Mesenchymal stem cell (in vitro differentiated cells and primary cell): ENCODE measurements at regions not wholly inside any gene's neighbourhood (a gene's known extent, or its start where the extent isn't known, plus 50 kb on each side); places are given as distances from the start of the nearest gene placed in this dataset.

Experiments used
- DNase-seq: peaks from one replicate; pipeline ENCODE4 v3.0.0-alpha.2; 2013
- H2AFZ ChIP-seq: one replicate; pipeline ENCODE4 v1.6.1; 2013; ENCODE audit warnings: low read depth, mild to moderate bottlenecking, control low read depth, inconsistent platforms, low read length, moderate library complexity
- H2AK5ac ChIP-seq: 2 replicates; pipeline ENCODE4 v1.6.1; 2013; ENCODE audit warnings: low read length, moderate library complexity, mild to moderate bottlenecking, inconsistent platforms; ENCODE audit not compliant: severe bottlenecking
- H2BK120ac ChIP-seq: one replicate; pipeline ENCODE4 v1.6.1; 2013; ENCODE audit warnings: low read depth, mild to moderate bottlenecking, inconsistent platforms, low read length, moderate library complexity
- H2BK12ac ChIP-seq, 2 experiments: one replicate each; pipeline ENCODE4 v1.6.1; 2013; ENCODE audit warnings: inconsistent platforms in 2 of 2, low read length in 2 of 2, mild to moderate bottlenecking in 2 of 2, moderate library complexity in 2 of 2, control low read depth in 1 of 2
- H2BK15ac ChIP-seq: one replicate; pipeline ENCODE4 v1.6.1; 2013; ENCODE audit warnings: mild to moderate bottlenecking, low read depth, inconsistent platforms; ENCODE audit not compliant: poor library complexity, severe bottlenecking
- H2BK5ac ChIP-seq: 2 replicates; pipeline ENCODE4 v1.6.1; 2013; ENCODE audit warnings: low read depth, mild to moderate bottlenecking, low read length, control low read depth, inconsistent platforms; ENCODE audit not compliant: poor library complexity, severe bottlenecking
- H3K14ac ChIP-seq, 2 experiments: one replicate each; pipeline ENCODE4 v1.6.1; 2013; ENCODE audit warnings: inconsistent platforms in 2 of 2, low read length in 2 of 2, control low read depth in 1 of 2, mild to moderate bottlenecking in 1 of 2, moderate library complexity in 1 of 2
- H3K18ac ChIP-seq, 2 experiments: one replicate each; pipeline ENCODE4 v1.6.1; 2013; ENCODE audit warnings: inconsistent platforms in 2 of 2, low read length in 2 of 2, control low read depth in 1 of 2, low read depth in 1 of 2, mild to moderate bottlenecking in 1 of 2
- H3K23ac ChIP-seq, 2 experiments: one replicate each; pipeline ENCODE4 v1.6.1; 2013; ENCODE audit warnings: inconsistent platforms in 2 of 2, low read length in 2 of 2, mild to moderate bottlenecking in 2 of 2, moderate library complexity in 2 of 2, control low read depth in 1 of 2
- H3K27ac ChIP-seq: 2 replicates; pipeline ENCODE4 v1.5.1; 2013; ENCODE audit warnings: mild to moderate bottlenecking, moderate library complexity, low read length, control low read depth, inconsistent platforms; ENCODE audit not compliant: poor library complexity, severe bottlenecking
- H3K27me3 ChIP-seq, 2 experiments: 2 replicates each; pipeline versions ENCODE4 v1.6.1 to v1.7.0; 2013; ENCODE audit warnings: low read length in 2 of 2, mild to moderate bottlenecking in 2 of 2, moderate library complexity in 2 of 2, control low read depth in 1 of 2, inconsistent platforms in 1 of 2; ENCODE audit not compliant: control insufficient read depth in 1 of 2, insufficient read depth in 1 of 2
- H3K36me3 ChIP-seq, 2 experiments: 2 replicates each; pipeline versions ENCODE4 v1.6.1 to v1.7.0; 2013; ENCODE audit warnings: low read length in 2 of 2, control low read depth in 1 of 2, inconsistent platforms in 1 of 2, low read depth in 1 of 2, mild to moderate bottlenecking in 1 of 2; ENCODE audit not compliant: insufficient read depth in 2 of 2, control insufficient read depth in 1 of 2
- H3K4ac ChIP-seq, 2 experiments: one replicate each; pipeline ENCODE4 v1.6.1; 2013; ENCODE audit warnings: inconsistent platforms in 2 of 2, low read length in 2 of 2, mild to moderate bottlenecking in 2 of 2, moderate library complexity in 2 of 2, control low read depth in 1 of 2, low read depth in 1 of 2
- H3K4me1 ChIP-seq: 2 replicates; pipeline ENCODE4 v1.6.1; 2013; ENCODE audit warnings: low read depth, low read length, control low read depth; ENCODE audit not compliant: control insufficient read depth, insufficient read depth
- H3K4me2 ChIP-seq: 2 replicates; pipeline ENCODE4 v1.6.1; 2013; ENCODE audit warnings: low read length, mild to moderate bottlenecking, inconsistent platforms; ENCODE audit not compliant: poor library complexity, severe bottlenecking
- H3K4me3 ChIP-seq, 2 experiments: 2 replicates each; pipeline versions ENCODE4 v1.5.1 to v1.7.0; 2013; ENCODE audit warnings: low read length in 2 of 2, mild to moderate bottlenecking in 2 of 2, control low read depth in 1 of 2, low read depth in 1 of 2; ENCODE audit not compliant: insufficient read depth in 1 of 2
- H3K79me1 ChIP-seq: replicated peaks from 2 replicates; pipeline ENCODE4 v1.6.1; 2013; ENCODE audit warnings: mild to moderate bottlenecking, control low read depth, low read length, inconsistent platforms; ENCODE audit not compliant: poor library complexity, severe bottlenecking
- H3K9ac ChIP-seq: 2 replicates; pipeline ENCODE4 v1.7.0; 2013; ENCODE audit warnings: mild to moderate bottlenecking, low read length, moderate library complexity
- H3K9me3 ChIP-seq: 2 replicates; pipeline ENCODE4 v1.7.0; 2013; ENCODE audit warnings: mild to moderate bottlenecking, low read length; ENCODE audit not compliant: control insufficient read depth
- H4K8ac ChIP-seq: one replicate; pipeline ENCODE4 v1.6.1; 2013; ENCODE audit warnings: inconsistent platforms, mild to moderate bottlenecking, low read length, moderate library complexity
- H4K91ac ChIP-seq: one replicate; pipeline ENCODE4 v1.6.1; 2013; ENCODE audit warnings: mild to moderate bottlenecking, low read length, inconsistent platforms
- WGBS: methylation state at CpG from one replicate; pipeline ENCODE4 v1.1.7; 2013; ENCODE audit warnings: mixed read lengths; 5-methylcytosine and 5-hydroxymethylcytosine counted together

- Histone ChIP-seq H3K4me3 (no peak overlapping the region), H4K91ac (no peak overlapping the region), H3K23ac (no peak overlapping the region), H3K18ac (peak overlapping the region in 1 of 2 experiments; percentile 11), H3K27ac (no peak overlapping the region), H2BK5ac (no peak overlapping the region), H3K14ac (no peak overlapping the region), H3K9ac (no peak overlapping the region), H3K4ac (no peak overlapping the region), H3K4me1 (peaks cover 34% of the 10 kb centered on the region), H4K8ac (no peak overlapping the region), H2BK12ac (peak overlapping the region in 1 of 2 experiments; percentile 17), H3K9me3 (no peaks in the 10 kb centered on the region), H3K79me1 (no peaks in the 10 kb centered on the region), H2AFZ (no peak overlapping the region), H2AK5ac (peak overlapping the region; percentile 57), H3K36me3 (no peaks in the 10 kb centered on the region), H3K27me3 (no peaks in the 10 kb centered on the region), H2BK15ac (no peak overlapping the region), H3K4me2 (no peak overlapping the region), H2BK120ac (no peak overlapping the region)
- DNase-seq: no peak
- WGBS: 95% methylated on average over 3 of the region's 4 CpGs
These were observed 74.0 kb upstream of the PODXL start for GRCh38 chr7:131630427-131630826.

DNA sequence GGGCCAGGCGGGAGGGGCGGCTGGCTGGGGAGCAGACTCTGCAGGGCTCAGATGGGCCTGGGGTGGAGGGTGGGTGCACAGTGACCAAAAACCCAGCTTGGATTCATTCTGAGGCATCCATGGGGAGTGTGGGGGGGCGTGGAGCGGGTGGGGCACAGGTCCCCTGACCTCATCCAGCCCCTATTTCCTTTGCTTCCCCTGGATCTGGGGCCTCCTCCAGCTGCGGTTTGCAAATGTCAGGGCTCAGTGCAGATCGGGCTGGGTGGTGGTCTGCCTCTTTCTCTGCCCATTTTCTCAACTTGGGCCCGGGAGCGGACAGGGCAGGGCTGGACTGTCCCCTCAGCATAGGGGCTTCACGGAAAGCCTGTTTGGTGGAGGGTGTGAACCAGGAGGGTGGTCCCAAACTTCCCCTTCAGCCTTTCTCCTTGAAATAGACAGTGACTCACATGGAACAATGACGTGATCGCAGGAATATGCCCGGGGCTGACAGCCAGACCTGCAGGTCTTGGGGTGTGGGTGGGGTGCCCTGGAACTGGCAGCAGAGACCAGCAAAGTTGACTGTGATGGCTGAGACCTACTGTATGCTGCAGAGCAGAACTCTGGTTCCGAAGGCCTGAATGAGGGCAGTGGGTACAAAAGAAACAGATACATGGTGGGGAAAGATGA is 72.9 kb upstream of the PODXL start:
- Histone ChIP-seq H3K23ac (no peak overlapping the region), H3K9ac (peak overlapping the region; percentile 55)
- WGBS: 68% methylated on average over 13 of the region's 13 CpGs

GRCh38 chr7:131628634-131629033 is 72.2 kb upstream of the PODXL start:
- Histone ChIP-seq H3K27me3 (no peaks in the 10 kb centered on the region), H3K9me3 (no peaks in the 10 kb centered on the region), H2BK12ac (no peak overlapping the region), H3K23ac (no peak overlapping the region), H3K4ac (no peak overlapping the region), H2BK120ac (no peak overlapping the region), H2AK5ac (peak overlapping the region; percentile 26), H3K27ac (no peak overlapping the region), H3K4me2 (no peak overlapping the region), H3K9ac (peak overlapping the region; percentile 55), H2BK15ac (peak overlapping the region; percentile 84), H3K79me1 (no peaks in the 10 kb centered on the region), H2AFZ (no peak overlapping the region), H4K91ac (no peak overlapping the region), H3K18ac (peak overlapping the region in 1 of 2 experiments; percentile 9), H4K8ac (no peak overlapping the region), H3K14ac (peak overlapping the region in 1 of 2 experiments; percentile 9), H3K4me1 (peaks cover 33% of the 10 kb centered on the region), H3K4me3 (no peak overlapping the region), H2BK5ac (peak overlapping the region; percentile 22), H3K36me3 (no peaks in the 10 kb centered on the region)
- no peak for DNase-seq
- 82% methylated on average over 8 of the region's 8 CpGs for WGBS

More for the DNA sequence above, 72.9 kb upstream of the PODXL start:
- Histone ChIP-seq H2AK5ac (peak overlapping the region; percentile 26), H2AFZ (peak overlapping the region; percentile 42), H2BK12ac (peak overlapping the region in 1 of 2 experiments; percentile 64), H3K27me3 (no peaks in the 10 kb centered on the region), H3K9me3 (no peaks in the 10 kb centered on the region), H3K27ac (no peak overlapping the region), H3K4me2 (no peak overlapping the region), H2BK5ac (peak overlapping the region; percentile 22), H4K91ac (peak overlapping the region; percentile 13), H4K8ac (no peak overlapping the region), H3K4ac (no peak overlapping the region), H2BK120ac (no peak overlapping the region), H3K36me3 (no peaks in the 10 kb centered on the region), H3K18ac (no peak overlapping the region), H3K79me1 (no peaks in the 10 kb centered on the region), H3K4me1 (peaks cover 35% of the 10 kb centered on the region), H3K4me3 (peak overlapping the region in 1 of 2 experiments; percentile 15), H3K14ac (peak overlapping the region in 1 of 2 experiments; percentile 9), H2BK15ac (no peak overlapping the region)
- DNase-seq: peak; percentile 55

- no peak overlapping the region for H3K27ac ChIP-seq
- H2AK5ac ChIP-seq: no peak overlapping the region
- peak overlapping the region in 1 of 2 experiments; percentile 8 for H2BK12ac ChIP-seq
- 77% methylated on average over 6 of the region's 6 CpGs for WGBS
- no peak overlapping the region for H2BK5ac ChIP-seq
- no peak overlapping the region for H3K23ac ChIP-seq
- H3K18ac ChIP-seq: no peak overlapping the region
- no peak overlapping the region for H4K8ac ChIP-seq
- no peak overlapping the region for H3K4me3 ChIP-seq
- H3K14ac ChIP-seq: no peak overlapping the region
- no peaks in the 10 kb centered on the region for H3K9me3 ChIP-seq
- H2AFZ ChIP-seq: no peak overlapping the region
- H3K4me1 ChIP-seq: peaks cover 31% of the 10 kb centered on the region
- H4K91ac ChIP-seq: no peak overlapping the region
- no peaks in the 10 kb centered on the region for H3K27me3 ChIP-seq
- no peaks in the 10 kb centered on the region for H3K36me3 ChIP-seq
- no peaks in the 10 kb centered on the region for H3K79me1 ChIP-seq
- no peak overlapping the region for H3K4me2 ChIP-seq
- H3K4ac ChIP-seq: no peak overlapping the region
- no peak overlapping the region for H3K9ac ChIP-seq
- no peak overlapping the region for H2BK15ac ChIP-seq
- H2BK120ac ChIP-seq: no peak overlapping the region
- DNase-seq: no peak
These were observed 71.3 kb upstream of the PODXL start for GRCh38 chr7:131627735-131628190.
